GM12874 (cell line): ENCODE measurements at regions not wholly inside any gene's neighbourhood (a gene's known extent, or its start where the extent isn't known, plus 50 kb on each side); places are given as distances from the start of the nearest gene placed in this dataset.

Source experiments
- TF ChIP-seq, protein P1 (sequence below): IDR thresholded peaks from 2 replicates; pipeline ENCODE4 v1.5.1; 2011; ENCODE audit warnings: low read depth, mild to moderate bottlenecking, control low read depth, low read length, moderate library complexity; ENCODE audit not compliant: insufficient read depth

- TF ChIP-seq, protein P1, sequence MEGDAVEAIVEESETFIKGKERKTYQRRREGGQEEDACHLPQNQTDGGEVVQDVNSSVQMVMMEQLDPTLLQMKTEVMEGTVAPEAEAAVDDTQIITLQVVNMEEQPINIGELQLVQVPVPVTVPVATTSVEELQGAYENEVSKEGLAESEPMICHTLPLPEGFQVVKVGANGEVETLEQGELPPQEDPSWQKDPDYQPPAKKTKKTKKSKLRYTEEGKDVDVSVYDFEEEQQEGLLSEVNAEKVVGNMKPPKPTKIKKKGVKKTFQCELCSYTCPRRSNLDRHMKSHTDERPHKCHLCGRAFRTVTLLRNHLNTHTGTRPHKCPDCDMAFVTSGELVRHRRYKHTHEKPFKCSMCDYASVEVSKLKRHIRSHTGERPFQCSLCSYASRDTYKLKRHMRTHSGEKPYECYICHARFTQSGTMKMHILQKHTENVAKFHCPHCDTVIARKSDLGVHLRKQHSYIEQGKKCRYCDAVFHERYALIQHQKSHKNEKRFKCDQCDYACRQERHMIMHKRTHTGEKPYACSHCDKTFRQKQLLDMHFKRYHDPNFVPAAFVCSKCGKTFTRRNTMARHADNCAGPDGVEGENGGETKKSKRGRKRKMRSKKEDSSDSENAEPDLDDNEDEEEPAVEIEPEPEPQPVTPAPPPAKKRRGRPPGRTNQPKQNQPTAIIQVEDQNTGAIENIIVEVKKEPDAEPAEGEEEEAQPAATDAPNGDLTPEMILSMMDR = no peak
These were observed 302.5 kb downstream of the BMPER start for GRCh38 chr7:34207810-34208209.

DNA sequence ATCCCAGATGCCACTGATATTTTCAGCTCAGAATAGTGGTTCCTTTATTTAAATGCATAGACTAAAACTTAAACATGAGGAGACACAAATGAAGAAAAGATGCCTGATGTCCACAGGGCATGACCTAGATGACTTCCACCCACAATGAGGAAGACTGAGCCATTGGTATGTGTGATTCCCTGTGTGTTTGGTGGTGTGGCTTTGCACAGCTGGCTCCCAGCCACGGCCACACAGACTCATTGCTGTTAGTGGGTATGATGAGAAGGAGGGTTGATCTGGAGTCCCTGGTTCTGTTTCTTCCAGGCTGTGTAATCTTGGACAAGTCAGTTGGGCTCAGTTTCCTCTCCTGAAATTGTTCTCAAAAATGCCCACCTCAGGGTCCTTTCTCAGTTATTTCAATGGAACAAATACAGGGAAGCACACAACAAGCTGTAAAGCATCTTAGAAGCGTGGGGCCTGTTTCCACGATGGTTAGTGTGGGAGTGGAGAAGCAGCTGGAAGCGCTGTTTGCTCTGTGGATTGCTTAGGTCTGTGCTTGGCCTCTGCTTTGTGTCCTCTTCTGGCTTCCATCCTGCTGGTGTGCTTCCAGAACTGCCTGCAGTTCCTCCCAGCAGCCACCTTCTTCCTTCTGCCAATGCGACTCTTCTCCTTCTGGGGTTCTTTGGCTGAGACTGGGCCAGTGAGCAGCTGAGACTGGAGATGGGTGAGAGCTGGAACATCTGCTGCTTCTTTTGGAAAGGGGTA lies 303.7 kb downstream of the BMPER start:
- TF ChIP-seq, protein P1 = no peak

GRCh38 chr7:34211018-34211417 lies 305.7 kb downstream of the BMPER start:
- TF ChIP-seq, protein P1 = no peak

DNA sequence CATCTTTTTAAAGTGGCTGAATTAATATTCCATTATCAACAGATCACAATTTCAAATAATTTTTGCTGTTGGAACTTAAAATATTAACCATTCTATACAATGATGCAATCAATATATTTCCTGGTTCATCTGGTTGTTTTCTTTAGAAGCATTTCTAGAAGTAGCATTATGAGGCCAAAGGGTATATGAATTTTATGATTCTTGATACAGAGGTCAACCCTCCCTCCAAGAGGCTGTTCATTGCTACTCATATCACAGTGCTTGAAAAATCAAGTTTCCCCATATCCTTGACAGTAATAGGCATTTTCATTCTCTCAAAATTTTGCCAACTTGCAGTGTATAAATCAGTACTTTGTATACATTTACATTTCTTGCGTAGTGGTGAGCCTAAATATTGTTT lies 312.6 kb downstream of the BMPER start:
- TF ChIP-seq, protein P1 = no peak

- TF ChIP-seq, protein P1 = no peak
These were observed 313.9 kb downstream of the BMPER start for GRCh38 chr7:34219153-34219718.

GRCh38 chr7:34220506-34221185 lies 315.3 kb downstream of the BMPER start:
- TF ChIP-seq, protein P1 = no peak

- TF ChIP-seq, protein P1 = no peak
These were observed 317.0 kb downstream of the BMPER start for GRCh38 chr7:34222316-34222715.
